ENCODE measurements at regions not wholly inside any gene's neighbourhood (a gene's known extent, or its start where the extent isn't known, plus 50 kb on each side); places are given as distances from the start of the nearest gene placed in this dataset.

GRCh38 chr10:24041834-24042233, 167.1 kb upstream of the KIAA1217 start:
- no peak for DNase-seq

- no peak for DNase-seq
These were observed 166.1 kb upstream of the KIAA1217 start for GRCh38 chr10:24042884-24043283.

- DNase-seq = no peak
These were observed 162.9 kb upstream of the KIAA1217 start for GRCh38 chr10:24046060-24046459.

- DNase-seq = no peak
These were observed 161.8 kb upstream of the KIAA1217 start for GRCh38 chr10:24047176-24047575.

GRCh38 chr10:24054421-24054820, 154.5 kb upstream of the KIAA1217 start:
- no peak for DNase-seq

- no peak for DNase-seq
These were observed 128.7 kb upstream of the KIAA1217 start for GRCh38 chr10:24080207-24080606.

GRCh38 chr10:24086296-24087086, 122.4 kb upstream of the KIAA1217 start:
- DNase-seq = no peak

GRCh38 chr10:24091256-24091655, 117.7 kb upstream of the KIAA1217 start:
- DNase-seq = no peak

GRCh38 chr10:24096281-24096680, 112.7 kb upstream of the KIAA1217 start:
- no peak for DNase-seq

- DNase-seq = no peak
These were observed 111.2 kb upstream of the KIAA1217 start for GRCh38 chr10:24097751-24098207.

- DNase-seq = no peak
These were observed 104.0 kb upstream of the KIAA1217 start for GRCh38 chr10:24104895-24105294.

GRCh38 chr10:24113901-24114300, 95.0 kb upstream of the KIAA1217 start:
- no peak for DNase-seq

GRCh38 chr10:24114556-24114955, 94.4 kb upstream of the KIAA1217 start:
- no peak for DNase-seq

- DNase-seq = no peak
These were observed 93.5 kb upstream of the KIAA1217 start for GRCh38 chr10:24115403-24115802.

- DNase-seq = no peak
These were observed 90.7 kb upstream of the KIAA1217 start for GRCh38 chr10:24118246-24118645.

- DNase-seq = no peak
These were observed 89.0 kb upstream of the KIAA1217 start for GRCh38 chr10:24119896-24120295.

GRCh38 chr10:24120646-24121045, 88.3 kb upstream of the KIAA1217 start:
- no peak for DNase-seq

GRCh38 chr10:24127516-24127915, 81.4 kb upstream of the KIAA1217 start:
- no peak for DNase-seq

- DNase-seq = no peak
These were observed 80.7 kb upstream of the KIAA1217 start for GRCh38 chr10:24128066-24128730.

GRCh38 chr10:24132741-24133140, 76.2 kb upstream of the KIAA1217 start:
- no peak for DNase-seq

- no peak for DNase-seq
These were observed 75.1 kb upstream of the KIAA1217 start for GRCh38 chr10:24133835-24134234.

GRCh38 chr10:24136070-24136469, 72.9 kb upstream of the KIAA1217 start:
- DNase-seq = no peak

GRCh38 chr10:24147321-24147720, 61.6 kb upstream of the KIAA1217 start:
- no peak for DNase-seq

GRCh38 chr10:24149640-24150039, 59.3 kb upstream of the KIAA1217 start:
- DNase-seq = no peak
